ENCODE measurements at regions not wholly inside any gene's neighbourhood (a gene's known extent, or its start where the extent isn't known, plus 50 kb on each side); places are given as distances from the start of the nearest gene placed in this dataset.

- no peak for TF ChIP-seq CTCF (IDR thresholded peaks at IDR 0.05 in 8 of 11, conservative IDR thresholded peaks at IDR 0.05 in 3 of 11)
- TF ChIP-seq POLR2AphosphoS5 (IDR thresholded peaks at IDR 0.05), result no peak
- no peak for TF ChIP-seq POLR2A (IDR thresholded peaks at IDR 0.05)
These were observed 98.6 kb upstream of the IGF1R start for GRCh38 chr15:98549741-98550140.

Measured in spleen (tissue), 7 donors.